CD4-positive, alpha-beta T cell treated with Interleukin-12 subunit alpha and Interleukin-12 subunit beta, for 1 hour (primary cell): ENCODE measurements at regions not wholly inside any gene's neighbourhood (a gene's known extent, or its start where the extent isn't known, plus 50 kb on each side); places are given as distances from the start of the nearest gene placed in this dataset.

Experiments
- DNase-seq: peaks from one replicate; pipeline ENCODE4 v3.0.0-alpha.2; 2020

DNA sequence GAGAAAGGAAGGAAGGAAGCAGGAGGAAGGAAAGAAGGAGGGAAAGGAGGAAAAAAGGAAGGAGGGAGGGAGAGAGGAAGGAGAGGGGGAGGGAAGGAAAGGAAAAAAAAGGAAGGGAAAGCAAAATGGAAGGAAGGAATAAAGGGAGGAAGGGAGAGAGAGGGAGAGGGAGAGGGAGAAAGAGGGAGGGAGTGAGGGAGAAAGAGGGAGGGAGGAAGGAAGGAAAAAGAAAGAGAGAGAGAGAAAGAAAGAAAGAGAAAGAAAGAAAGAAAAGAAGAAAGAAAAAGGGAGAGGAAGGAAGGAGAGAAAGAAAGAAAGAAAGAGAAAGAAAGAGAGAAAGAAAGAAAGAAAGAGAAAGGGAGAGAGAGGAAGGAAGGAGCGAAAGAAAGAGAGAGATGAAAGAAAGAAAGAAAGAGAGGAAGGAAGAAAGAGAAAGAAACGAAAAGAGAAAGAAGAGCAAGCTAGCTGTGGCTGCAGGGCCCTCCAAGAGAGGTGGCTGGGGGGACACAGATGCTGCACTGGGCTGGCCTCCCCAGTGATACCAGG lies 472.4 kb upstream of the MGMT start:
- DNase-seq: no peak

DNA sequence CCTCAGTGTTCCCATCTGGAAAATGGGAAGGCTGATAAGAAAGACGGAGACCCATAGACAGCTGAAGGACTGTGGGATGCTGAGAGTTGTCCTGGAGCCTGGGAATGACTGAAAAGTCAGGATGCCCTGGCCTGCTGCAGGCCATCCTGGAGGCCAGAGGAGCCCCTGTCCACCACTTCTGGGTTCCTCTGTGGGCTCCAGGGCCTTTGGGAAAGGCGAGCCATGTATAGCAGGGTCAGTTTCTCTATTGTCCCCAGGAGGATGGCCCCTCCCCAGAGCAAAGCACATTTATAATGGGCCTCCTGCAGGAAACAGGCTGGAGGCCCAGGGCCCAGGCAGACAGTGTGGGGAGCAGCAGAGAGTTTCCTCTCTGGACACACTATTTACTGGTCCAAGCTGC lies 471.4 kb upstream of the MGMT start:
- DNase-seq: no peak

DNA sequence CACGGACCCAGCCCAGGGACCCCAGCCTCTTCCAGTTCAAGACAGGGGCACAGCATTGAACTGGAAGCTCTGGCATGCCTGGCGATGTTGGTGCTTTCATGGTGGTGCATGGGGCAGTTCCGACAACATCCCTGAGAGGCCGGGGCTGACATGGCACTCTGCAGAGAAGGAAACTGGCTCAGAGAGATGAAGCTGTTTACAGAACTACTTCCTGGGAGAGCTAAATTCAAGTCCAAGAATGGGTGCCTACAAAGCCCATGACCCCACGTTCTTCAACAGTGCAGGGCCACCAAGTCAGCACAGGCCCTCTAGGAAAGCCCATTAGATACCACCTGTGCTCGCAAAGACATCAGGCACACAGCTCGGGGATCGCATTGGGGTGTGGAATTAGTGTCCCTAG lies 470.9 kb upstream of the MGMT start:
- no peak for DNase-seq

DNA sequence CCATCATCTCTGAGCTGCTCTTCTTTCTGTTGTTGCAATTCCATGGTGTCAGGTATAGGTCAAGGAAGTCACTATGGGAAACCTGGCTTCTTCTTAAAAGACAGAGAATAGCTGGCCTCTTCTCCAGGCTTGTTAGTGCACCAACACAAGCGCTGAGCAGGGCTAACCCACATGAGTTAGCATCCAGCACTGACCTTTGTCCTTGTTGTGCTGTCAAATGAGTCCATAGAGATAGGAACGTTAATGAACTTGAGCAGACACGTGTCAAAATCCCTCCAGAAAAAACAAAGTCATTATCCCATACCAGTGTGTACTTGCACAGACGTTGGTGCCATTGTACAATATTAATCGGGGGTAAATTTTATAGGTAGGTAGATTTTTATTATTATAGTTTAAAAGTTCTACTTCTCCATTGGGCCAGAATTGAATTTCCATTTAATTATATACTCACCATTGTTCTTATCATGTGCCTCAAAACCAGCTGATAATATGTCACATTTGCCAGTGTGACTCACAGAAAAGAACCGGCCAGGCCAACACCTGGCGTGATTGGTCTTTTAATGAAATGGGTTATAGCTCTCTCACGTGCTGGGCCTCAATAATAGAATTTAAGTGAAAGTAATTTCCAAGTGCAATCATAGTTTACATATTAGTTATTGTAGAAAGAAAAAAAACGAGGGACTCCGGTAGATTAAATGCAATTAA lies 468.8 kb upstream of the MGMT start:
- DNase-seq: no peak

DNA sequence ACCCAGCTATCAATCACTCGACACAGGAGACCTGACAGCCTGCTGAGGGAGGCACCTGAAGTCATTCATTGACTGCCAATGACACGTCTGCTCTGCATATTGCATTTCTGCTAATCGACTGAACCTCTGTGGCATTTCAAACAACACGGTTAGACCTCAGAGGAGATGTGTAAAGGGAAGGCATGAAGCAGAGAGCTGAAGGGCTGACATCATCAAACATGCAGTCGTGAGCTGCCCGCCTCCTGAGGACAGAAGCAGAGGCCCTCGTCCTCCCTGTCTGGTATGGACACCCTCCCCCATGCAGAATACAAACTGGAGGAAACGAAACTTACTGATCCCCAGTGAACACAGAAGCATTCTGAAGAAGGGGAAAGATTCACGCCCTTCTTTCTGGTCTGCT lies 462.6 kb upstream of the MGMT start:
- DNase-seq: no peak

DNA sequence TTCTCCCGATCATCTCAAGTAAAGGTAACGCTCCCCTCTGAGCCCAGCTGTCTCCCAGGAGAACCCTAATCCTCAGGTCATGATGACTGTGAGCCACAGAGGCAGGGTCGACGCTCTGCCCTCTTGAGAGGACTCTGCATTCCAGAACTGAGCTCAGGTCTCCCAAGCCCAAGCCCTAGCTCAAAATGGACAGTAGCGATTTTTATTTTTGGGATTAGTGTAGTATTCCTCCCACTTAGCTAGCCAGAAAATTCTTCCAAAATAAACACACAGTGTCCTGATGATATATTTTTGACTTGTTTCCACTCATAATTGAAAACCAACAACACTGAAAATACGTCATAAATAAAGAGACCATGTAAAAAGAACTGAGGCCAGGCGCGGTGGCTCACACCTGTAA lies 462.0 kb upstream of the MGMT start:
- DNase-seq: no peak

DNA sequence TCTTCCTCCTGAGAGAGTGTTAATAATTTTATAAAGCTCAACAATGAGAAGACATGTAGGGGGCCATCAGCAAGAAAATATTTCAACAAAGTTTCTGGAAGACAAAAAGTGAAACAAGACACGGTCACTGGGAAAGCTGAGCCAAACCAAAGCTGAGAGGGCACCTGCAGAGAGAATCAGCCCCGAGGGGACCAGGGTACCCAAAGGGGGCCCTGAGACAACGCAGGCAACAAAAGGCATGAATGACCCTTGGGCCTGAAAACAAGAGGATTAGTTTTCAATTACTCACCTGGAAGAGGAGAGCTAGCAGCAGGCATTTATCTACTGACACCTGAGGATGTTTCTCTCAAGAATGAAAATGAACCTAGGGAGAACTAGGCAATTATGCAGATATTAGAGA lies 461.2 kb upstream of the MGMT start:
- DNase-seq: no peak

DNA sequence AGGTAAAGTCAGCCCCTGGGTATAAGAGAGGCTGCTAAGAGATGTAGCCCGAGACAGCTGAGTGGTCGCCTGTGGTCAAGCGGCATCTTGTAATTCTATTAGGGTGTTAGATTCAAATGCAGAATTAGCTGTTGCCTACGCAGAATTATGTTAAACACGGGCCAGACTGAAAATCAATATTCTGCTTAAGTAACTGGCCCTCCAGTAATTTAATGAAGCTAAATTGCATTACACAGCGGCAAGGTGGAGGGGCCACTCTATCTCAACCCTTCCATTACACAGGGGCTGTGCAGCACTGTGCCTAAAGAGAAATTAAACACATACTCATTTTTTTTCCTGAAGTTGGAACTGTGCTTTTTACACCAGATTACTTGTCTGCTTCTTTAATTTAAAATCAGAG lies 448.5 kb upstream of the MGMT start:
- DNase-seq: no peak

DNA sequence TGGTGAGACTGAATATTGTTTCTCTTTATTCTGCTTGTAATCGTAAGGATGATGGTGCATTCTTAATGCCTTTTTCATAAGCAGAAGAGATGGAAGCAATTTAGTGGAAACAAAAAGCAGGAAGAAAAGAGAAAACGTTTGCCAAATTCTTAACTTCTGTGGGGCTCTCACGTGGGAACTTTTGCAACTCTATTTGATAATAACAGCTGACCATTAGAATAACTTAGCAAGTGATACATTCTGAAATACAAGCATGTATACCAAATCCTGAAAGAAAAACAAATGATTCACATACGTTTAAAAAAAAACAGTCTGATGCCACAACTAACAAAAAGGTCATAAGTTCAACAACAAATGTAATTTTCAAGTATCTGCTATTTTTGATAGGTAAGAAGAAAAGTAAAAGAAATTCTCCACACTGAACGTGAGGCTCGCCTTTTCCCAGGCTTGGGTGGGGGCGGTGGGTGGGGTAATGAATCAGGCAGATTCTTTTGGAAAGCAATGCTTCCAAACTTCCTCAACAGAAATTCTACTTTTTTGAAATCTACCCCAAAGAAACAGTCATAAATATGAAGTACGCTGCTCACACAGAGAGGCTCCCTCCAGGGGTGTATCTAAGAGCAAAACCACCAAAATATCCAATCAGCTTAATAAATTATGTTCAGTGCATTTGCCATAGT lies 446.2 kb upstream of the MGMT start:
- DNase-seq: no peak

DNA sequence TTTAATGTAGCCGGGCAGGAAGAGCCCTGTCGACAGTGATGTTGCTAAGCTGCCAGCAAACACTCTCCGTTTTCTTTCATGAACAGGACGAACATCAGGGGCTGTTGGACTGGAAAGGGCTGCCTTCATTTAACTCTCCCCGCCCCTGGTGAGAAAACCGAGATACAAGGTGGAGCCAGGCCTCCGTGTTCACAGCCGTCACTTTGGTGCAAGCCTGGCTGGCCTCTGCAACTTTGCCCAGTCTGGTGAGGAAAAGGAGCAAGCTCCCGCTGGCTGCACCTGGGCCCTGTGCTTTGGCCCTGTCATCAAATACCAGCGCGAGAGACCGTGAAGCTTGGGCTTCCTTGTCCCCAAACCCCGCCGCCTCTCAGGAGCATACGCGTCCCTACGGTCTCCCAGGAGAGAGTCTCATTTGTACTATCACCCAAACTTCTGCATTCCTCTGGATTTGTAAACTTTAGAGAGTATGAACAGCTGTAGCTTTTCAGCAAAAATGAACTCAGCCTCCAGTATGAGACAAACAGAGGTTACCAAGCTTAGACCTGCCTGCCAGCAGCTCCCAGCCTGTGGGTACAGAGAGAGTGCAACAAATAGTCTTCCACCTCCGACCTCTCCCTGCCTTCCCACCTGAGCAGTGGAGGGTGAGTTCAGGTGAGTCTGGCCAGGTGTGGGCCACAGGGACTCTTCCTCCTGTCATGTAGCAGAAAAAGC lies 445.3 kb upstream of the MGMT start:
- no peak for DNase-seq

DNA sequence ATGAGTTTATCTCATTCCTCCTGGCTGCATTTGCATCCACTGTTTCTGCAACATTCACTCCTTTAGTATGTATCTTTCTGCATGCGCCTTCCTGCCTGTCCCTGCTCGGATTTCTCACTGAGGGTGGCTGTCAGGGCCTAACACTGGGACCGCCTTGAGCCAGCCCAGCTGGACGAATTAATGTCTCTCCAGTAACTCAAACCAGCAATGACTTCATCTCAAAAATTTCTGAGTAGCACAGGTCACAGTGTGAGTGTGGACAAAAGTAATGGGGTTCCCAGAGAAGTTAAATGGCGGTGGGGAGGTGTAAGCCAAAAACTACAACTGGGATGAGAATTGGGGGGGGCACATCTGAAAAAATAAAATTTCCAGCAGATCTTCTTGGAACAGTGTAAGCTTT lies 444.0 kb upstream of the MGMT start:
- no peak for DNase-seq

DNA sequence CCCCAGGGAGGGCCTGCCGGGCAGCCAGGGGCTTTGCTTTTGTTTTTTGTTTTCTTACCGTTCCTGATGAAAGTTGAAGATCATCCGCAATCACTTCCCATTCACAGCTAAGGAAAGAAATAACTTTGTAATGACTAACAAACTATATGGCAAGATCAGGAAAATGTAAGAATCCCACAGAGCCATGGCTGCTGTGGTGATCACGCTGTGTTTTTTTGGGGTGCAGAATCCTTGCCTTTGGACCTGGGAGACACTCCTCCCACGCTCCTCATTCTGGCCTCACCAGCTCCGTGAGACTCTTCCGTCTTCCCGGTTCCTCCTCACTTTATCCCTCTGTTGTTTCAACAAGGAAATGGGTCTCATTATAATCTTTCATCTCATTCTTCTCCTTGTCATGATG lies 443.0 kb upstream of the MGMT start:
- no peak for DNase-seq

DNA sequence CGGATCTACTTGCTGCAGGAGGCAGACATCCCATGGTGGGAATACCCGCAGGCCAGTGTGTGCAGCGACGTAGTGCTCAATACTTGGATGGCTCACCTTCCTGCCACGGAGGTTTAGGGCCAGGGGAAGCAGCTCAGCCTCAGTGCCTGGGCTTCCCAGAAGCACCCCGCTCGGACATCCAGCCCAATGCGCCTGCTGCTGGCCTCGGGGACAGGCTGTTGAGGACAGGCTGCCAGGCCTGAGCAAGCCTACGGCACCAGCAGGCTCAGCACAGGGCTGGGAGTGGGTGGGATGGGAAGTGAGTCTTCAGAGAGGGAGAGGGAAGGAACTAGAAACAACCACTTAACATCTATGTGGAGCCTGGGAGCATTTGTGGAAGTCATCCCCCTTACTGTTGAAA lies 441.3 kb upstream of the MGMT start:
- no peak for DNase-seq

DNA sequence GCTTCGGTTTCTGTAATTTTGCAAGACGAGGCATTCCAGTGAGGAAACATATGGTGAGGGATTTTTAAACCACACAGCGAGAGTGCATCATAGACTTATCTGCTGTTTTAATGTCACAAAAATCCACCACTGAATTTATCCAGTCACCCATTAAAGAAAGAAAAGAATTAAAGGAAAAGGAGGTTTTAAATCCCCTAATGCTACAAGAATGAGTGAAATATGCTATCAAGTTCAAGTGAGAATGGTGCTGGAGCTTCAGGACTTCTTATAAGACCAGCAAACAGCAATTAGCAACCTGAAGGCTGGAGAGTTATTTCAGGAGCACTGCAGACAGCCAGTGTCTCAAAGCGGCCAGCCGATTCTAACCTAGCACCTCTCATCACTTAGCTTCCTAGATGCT lies 439.1 kb upstream of the MGMT start:
- no peak for DNase-seq

DNA sequence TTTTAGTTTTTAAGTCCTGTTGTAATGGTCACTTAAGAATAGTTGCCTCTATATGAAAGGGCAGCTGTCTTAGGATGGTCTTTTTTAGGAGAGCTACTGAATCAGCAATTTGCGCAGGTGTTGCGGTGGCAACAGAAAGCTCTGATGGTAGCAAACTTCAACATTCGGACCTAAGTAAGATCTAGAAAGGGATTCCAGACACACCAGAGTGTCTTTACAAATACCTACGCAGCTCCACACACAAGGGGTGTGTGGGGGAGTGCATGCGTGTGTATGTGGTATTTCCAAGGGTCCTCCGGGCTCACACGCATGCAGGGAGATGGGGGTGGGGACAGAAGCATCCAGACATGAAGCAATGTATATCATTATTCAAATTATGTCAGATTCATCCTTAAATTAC lies 438.6 kb upstream of the MGMT start:
- DNase-seq: no peak

DNA sequence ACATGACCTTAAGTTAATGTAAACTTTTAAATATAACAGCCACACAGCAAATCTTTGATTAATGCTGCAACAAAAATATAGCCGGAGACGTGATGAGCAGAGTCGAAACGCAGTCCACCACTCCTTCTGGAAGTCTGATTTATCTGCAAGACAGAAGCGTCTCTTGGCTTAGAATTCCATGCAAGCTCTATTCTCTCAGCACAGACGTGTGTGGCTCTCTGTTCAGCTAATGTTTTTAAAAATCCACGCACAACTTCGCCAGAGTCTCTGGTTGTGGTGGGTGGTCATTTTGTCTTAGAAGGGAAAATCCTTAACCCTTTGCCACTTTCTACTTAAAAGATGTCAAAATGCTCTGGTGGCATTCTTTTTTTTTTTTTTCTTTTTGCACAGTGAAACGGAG lies 438.0 kb upstream of the MGMT start:
- DNase-seq: no peak

DNA sequence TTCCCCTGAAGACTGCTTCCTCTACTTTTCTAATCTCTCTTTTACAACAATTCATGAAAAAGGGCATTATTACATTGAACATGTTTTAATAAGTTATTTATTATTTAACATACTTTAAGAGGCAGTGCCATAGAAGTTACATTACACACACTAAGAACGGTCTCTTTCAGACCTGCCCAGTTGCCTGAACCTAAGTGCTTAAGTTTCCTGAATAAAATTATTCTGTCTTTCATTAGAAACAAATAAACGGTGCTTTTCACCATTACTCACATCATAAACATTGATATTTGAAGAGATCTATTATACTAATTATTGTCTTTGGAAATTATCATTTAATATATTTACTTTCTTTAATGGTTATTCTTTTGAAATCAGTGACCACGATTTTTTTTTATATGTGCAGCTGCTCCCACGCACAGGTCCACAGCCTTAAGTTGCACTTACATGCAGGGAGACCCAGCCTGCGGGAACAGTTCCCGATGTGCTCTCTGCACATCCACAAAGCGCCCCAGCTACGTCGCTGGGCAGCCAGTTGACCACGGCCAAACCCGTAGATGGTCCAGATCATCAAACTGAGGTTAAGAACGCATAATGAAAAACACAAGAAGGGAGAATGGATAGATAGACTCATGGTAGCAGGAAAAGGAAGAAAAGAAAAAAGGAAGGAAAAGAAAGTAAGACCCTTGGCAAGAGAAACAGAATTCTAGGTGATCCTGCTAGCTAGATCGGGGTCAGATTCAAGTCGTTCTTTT lies 437.0 kb upstream of the MGMT start:
- DNase-seq: no peak

DNA sequence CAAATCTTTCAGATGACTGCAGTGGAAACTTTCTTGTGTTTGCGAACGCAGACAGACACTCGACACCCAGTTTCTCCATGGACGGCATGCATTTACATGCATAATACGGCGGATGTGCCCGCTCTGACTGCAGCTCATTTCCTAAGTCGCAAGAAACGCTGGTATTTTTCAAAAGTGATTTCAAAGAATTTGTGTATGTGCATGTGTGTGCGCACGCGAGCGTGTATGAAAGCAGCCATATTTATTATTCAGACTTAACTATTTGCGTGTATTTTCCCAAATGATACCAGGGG lies 436.5 kb upstream of the MGMT start:
- no peak for DNase-seq

DNA sequence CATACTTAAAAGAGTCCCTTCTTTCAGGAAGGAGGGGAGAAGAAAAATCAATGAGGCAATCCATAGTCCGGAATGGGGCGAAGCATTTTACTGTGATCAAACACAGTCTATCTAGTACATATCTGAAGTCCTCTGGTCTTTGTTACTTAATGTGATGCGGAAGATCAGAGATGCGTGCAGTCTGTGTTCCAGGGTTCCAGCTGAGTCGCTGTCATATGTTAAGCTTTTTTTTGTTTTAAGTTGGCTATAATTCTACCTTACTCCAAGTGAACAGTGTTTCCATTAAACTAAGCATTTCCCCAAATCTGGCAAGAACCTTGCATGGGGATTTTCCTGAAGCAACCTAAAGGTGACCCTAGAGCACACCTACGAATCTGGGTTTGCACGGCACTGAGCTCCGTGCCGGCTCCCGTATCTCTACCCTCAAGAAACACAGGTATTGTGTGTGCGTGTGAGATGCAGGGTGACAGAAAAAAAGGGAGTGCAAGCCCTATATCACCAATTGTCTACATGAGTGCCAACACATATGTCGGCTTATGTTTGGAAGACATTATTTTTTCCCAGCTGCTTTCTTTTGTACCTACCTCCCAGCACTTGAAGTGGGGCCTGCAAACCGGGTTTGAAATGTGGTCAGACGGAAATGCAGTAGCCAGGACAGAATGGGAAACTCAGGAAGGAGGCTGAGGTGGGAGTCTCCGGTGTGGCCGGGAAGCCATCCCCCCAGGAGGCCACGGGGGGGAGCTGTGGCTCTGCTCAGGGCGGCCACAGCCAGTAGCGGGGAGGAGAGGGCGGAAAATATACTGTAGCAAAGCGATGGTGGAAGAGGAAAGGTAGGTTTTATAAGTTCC lies 435.8 kb upstream of the MGMT start:
- peak; percentile 38 for DNase-seq

DNA sequence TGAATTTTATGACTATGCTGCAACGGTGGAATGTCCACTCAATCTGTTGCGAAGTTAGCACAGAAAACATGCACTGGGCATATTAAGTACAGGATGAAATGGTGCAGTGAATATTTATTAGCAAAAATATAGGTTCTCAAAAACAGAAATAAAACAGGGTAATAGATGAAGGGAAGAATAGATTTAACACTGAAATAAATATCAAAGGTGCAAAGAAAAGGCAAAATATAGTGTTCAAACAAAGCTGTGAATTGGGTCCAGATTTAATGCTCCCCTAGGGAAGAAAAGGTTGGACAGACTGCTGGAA lies 435.2 kb upstream of the MGMT start:
- no peak for DNase-seq

DNA sequence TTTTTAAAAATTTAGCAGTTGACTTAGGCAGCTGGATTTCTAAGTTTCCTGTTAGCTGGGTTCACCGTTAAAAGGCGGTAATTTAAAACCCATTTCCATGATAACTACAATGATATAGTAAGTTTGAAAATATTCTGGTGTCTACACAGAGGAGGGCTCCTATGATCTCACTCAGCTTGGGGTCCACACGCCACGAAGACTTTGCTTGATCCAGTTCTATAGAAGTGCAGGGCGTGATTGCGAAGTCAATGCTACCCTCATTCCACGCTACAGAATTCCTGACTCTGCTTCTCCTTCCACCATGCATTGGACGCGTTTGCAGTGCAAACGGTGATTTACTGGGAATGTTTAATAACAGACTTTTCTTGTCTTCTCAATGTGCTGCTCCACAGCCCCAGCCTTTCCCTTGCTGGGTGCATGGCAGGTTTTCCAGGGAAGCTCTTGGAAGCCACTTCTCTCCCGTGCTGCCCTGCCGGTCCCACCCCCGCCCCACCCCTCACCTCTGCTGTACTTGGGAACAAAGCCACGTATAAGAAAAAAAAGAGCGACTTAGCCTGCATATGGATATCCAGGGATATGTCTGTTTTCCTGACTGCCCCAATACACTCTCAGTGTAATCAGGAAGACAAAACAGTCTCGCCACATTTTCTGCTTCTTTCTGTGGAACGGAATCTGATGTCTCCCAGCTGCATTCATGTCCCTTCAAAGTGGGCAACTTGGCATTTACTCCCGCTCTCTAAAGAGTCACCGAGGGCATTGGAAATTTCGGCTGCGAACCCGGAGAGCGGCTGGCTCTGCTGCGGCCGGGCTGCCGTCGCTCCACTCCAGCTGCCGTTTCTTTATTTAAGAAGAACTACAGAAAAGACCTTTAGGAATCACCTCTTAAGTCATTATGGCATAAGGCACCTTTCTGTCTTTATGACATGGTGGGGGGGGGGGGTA lies 434.4 kb upstream of the MGMT start:
- DNase-seq: no peak

DNA sequence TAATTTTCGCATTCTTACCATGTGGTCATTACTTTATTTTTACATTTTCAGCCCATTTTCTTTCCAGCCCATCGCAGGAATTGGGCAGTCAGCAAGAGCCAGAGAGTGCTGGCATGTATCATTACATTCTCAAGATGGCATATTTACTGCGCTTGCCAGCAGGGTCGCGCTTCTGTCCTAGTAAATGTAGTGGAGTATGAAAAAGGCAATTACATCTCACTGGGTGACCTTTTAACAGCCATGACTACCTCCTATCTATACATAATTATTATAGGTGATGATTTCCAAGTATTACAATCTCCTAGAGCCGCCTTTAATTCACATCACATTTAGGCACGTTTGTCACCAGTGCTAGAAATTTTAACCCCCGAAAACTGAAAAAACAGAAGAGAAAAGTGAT lies 433.7 kb upstream of the MGMT start:
- no peak for DNase-seq
